ENCODE measurements at regions not wholly inside any gene's neighbourhood (a gene's known extent, or its start where the extent isn't known, plus 50 kb on each side); places are given as distances from the start of the nearest gene placed in this dataset.
"Not testable (repeated sequence)": the region's sequence is repeated elsewhere in the genome, so short reads cannot be mapped to it uniquely, and the experiment has no call there.

- Histone ChIP-seq H3K4me3 (ENCODE audit: low read length) (no peak overlapping the region), H3K27me3 (ENCODE audit: control insufficient read depth, insufficient read depth, low read length) (no peaks in the 10 kb centered on the region), H3K27ac (ENCODE audit: low read length) (no peak overlapping the region), H3K9me3 (ENCODE audit: control insufficient read depth, low read depth, low read length) (no peaks in the 10 kb centered on the region), H3K9ac (ENCODE audit: low read length) (no peak overlapping the region), H3K36me3 (ENCODE audit: control insufficient read depth, low read depth, low read length) (no peaks in the 10 kb centered on the region), H3K4me1 (ENCODE audit: control insufficient read depth, low read depth, low read length) (no peaks in the 10 kb centered on the region)
Measured at GRCh38 chr6:8820313-8820712, 385.0 kb upstream of the SLC35B3 start.

GRCh38 chr6:8819446-8819845, 384.1 kb upstream of the SLC35B3 start:
- no peaks in the 10 kb centered on the region for H3K36me3 ChIP-seq (ENCODE audit: control insufficient read depth, low read depth, low read length)
- no peak overlapping the region for H3K4me3 ChIP-seq (ENCODE audit: low read length)
- H3K27ac ChIP-seq (ENCODE audit: low read length): no peak overlapping the region
- H3K27me3 ChIP-seq (ENCODE audit: control insufficient read depth, insufficient read depth, low read length): no peaks in the 10 kb centered on the region
- H3K9ac ChIP-seq (ENCODE audit: low read length): no peak overlapping the region
- no peaks in the 10 kb centered on the region for H3K4me1 ChIP-seq (ENCODE audit: control insufficient read depth, low read depth, low read length)
- no peaks in the 10 kb centered on the region for H3K9me3 ChIP-seq (ENCODE audit: control insufficient read depth, low read depth, low read length)

- no peak overlapping the region for H3K27ac ChIP-seq (ENCODE audit: low read length)
Measured at GRCh38 chr6:8814440-8815000, 379.2 kb upstream of the SLC35B3 start.

GRCh38 chr6:8810325-8810724, 375.0 kb upstream of the SLC35B3 start:
- no peaks in the 10 kb centered on the region for H3K4me1 ChIP-seq (ENCODE audit: control insufficient read depth, low read depth, low read length)
- H3K9me3 ChIP-seq (ENCODE audit: control insufficient read depth, low read depth, low read length): no peaks in the 10 kb centered on the region
- H3K4me3 ChIP-seq (ENCODE audit: low read length): no peak overlapping the region
- H3K36me3 ChIP-seq (ENCODE audit: control insufficient read depth, low read depth, low read length): no peaks in the 10 kb centered on the region
- no peak overlapping the region for H3K27ac ChIP-seq (ENCODE audit: low read length)
- no peak overlapping the region for H3K9ac ChIP-seq (ENCODE audit: low read length)
- H3K27me3 ChIP-seq (ENCODE audit: control insufficient read depth, insufficient read depth, low read length): no peaks in the 10 kb centered on the region

More at GRCh38 chr6:8814440-8815000, 379.2 kb upstream of the SLC35B3 start:
- H3K9me3 ChIP-seq (ENCODE audit: control insufficient read depth, low read depth, low read length): no peaks in the 10 kb centered on the region
- H3K4me3 ChIP-seq (ENCODE audit: low read length): no peak overlapping the region
- H3K36me3 ChIP-seq (ENCODE audit: control insufficient read depth, low read depth, low read length): no peaks in the 10 kb centered on the region
- H3K27me3 ChIP-seq (ENCODE audit: control insufficient read depth, insufficient read depth, low read length): no peaks in the 10 kb centered on the region
- no peak overlapping the region for H3K9ac ChIP-seq (ENCODE audit: low read length)
- no peaks in the 10 kb centered on the region for H3K4me1 ChIP-seq (ENCODE audit: control insufficient read depth, low read depth, low read length)

GRCh38 chr6:8809662-8810061, 374.3 kb upstream of the SLC35B3 start:
- Histone ChIP-seq H3K4me3 (ENCODE audit: low read length) (no peak overlapping the region), H3K4me1 (ENCODE audit: control insufficient read depth, low read depth, low read length) (no peaks in the 10 kb centered on the region), H3K9ac (ENCODE audit: low read length) (no peak overlapping the region), H3K27me3 (ENCODE audit: control insufficient read depth, insufficient read depth, low read length) (no peaks in the 10 kb centered on the region), H3K9me3 (ENCODE audit: control insufficient read depth, low read depth, low read length) (no peaks in the 10 kb centered on the region), H3K27ac (ENCODE audit: low read length) (no peak overlapping the region), H3K36me3 (ENCODE audit: control insufficient read depth, low read depth, low read length) (no peaks in the 10 kb centered on the region)

GRCh38 chr6:8803181-8803760, 367.9 kb upstream of the SLC35B3 start:
- H3K4me3 ChIP-seq (ENCODE audit: low read length): no peak overlapping the region
- H3K27ac ChIP-seq (ENCODE audit: low read length): no peak overlapping the region
- no peaks in the 10 kb centered on the region for H3K36me3 ChIP-seq (ENCODE audit: control insufficient read depth, low read depth, low read length)
- H3K27me3 ChIP-seq (ENCODE audit: control insufficient read depth, insufficient read depth, low read length): no peaks in the 10 kb centered on the region
- no peaks in the 10 kb centered on the region for H3K4me1 ChIP-seq (ENCODE audit: control insufficient read depth, low read depth, low read length)
- H3K9me3 ChIP-seq (ENCODE audit: control insufficient read depth, low read depth, low read length): no peaks in the 10 kb centered on the region
- no peak overlapping the region for H3K9ac ChIP-seq (ENCODE audit: low read length)

- H3K27me3 ChIP-seq (ENCODE audit: control insufficient read depth, insufficient read depth, low read length); H3K36me3 ChIP-seq (ENCODE audit: control insufficient read depth, low read depth, low read length); H3K4me1 ChIP-seq (ENCODE audit: control insufficient read depth, low read depth, low read length); H3K9ac ChIP-seq (ENCODE audit: low read length); H3K9me3 ChIP-seq (ENCODE audit: control insufficient read depth, low read depth, low read length); H3K4me3 ChIP-seq (ENCODE audit: low read length); H3K27ac ChIP-seq (ENCODE audit: low read length): not testable (repeated sequence)
Measured at GRCh38 chr6:8802397-8802796, 367.1 kb upstream of the SLC35B3 start.

- no peaks in the 10 kb centered on the region for H3K9me3 ChIP-seq (ENCODE audit: control insufficient read depth, low read depth, low read length)
- no peaks in the 10 kb centered on the region for H3K27me3 ChIP-seq (ENCODE audit: control insufficient read depth, insufficient read depth, low read length)
- H3K27ac ChIP-seq (ENCODE audit: low read length): no peak overlapping the region
- no peaks in the 10 kb centered on the region for H3K36me3 ChIP-seq (ENCODE audit: control insufficient read depth, low read depth, low read length)
- no peak overlapping the region for H3K9ac ChIP-seq (ENCODE audit: low read length)
- H3K4me3 ChIP-seq (ENCODE audit: low read length): no peak overlapping the region
- no peaks in the 10 kb centered on the region for H3K4me1 ChIP-seq (ENCODE audit: control insufficient read depth, low read depth, low read length)
Measured at GRCh38 chr6:8794420-8794819, 359.1 kb upstream of the SLC35B3 start.

GRCh38 chr6:8789878-8790277, 354.5 kb upstream of the SLC35B3 start:
- Histone ChIP-seq H3K36me3 (ENCODE audit: control insufficient read depth, low read depth, low read length) (no peaks in the 10 kb centered on the region), H3K4me3 (ENCODE audit: low read length) (no peak overlapping the region), H3K9ac (ENCODE audit: low read length) (no peak overlapping the region), H3K27me3 (ENCODE audit: control insufficient read depth, insufficient read depth, low read length) (no peaks in the 10 kb centered on the region), H3K4me1 (ENCODE audit: control insufficient read depth, low read depth, low read length) (no peaks in the 10 kb centered on the region), H3K9me3 (ENCODE audit: control insufficient read depth, low read depth, low read length) (no peaks in the 10 kb centered on the region), H3K27ac (ENCODE audit: low read length) (no peak overlapping the region)

GRCh38 chr6:8785223-8785622, 349.9 kb upstream of the SLC35B3 start:
- H3K4me3 ChIP-seq (ENCODE audit: low read length): no peak overlapping the region
- no peak overlapping the region for H3K9ac ChIP-seq (ENCODE audit: low read length)
- no peaks in the 10 kb centered on the region for H3K36me3 ChIP-seq (ENCODE audit: control insufficient read depth, low read depth, low read length)
- H3K9me3 ChIP-seq (ENCODE audit: control insufficient read depth, low read depth, low read length): no peaks in the 10 kb centered on the region
- H3K27me3 ChIP-seq (ENCODE audit: control insufficient read depth, insufficient read depth, low read length): no peaks in the 10 kb centered on the region
- no peak overlapping the region for H3K27ac ChIP-seq (ENCODE audit: low read length)
- H3K4me1 ChIP-seq (ENCODE audit: control insufficient read depth, low read depth, low read length): no peaks in the 10 kb centered on the region

- no peaks in the 10 kb centered on the region for H3K36me3 ChIP-seq (ENCODE audit: control insufficient read depth, low read depth, low read length)
- no peaks in the 10 kb centered on the region for H3K9me3 ChIP-seq (ENCODE audit: control insufficient read depth, low read depth, low read length)
- H3K4me3 ChIP-seq (ENCODE audit: low read length): no peak overlapping the region
- H3K9ac ChIP-seq (ENCODE audit: low read length): no peak overlapping the region
- no peak overlapping the region for H3K27ac ChIP-seq (ENCODE audit: low read length)
- H3K4me1 ChIP-seq (ENCODE audit: control insufficient read depth, low read depth, low read length): no peaks in the 10 kb centered on the region
- no peaks in the 10 kb centered on the region for H3K27me3 ChIP-seq (ENCODE audit: control insufficient read depth, insufficient read depth, low read length)
Measured at GRCh38 chr6:8783191-8783590, 347.8 kb upstream of the SLC35B3 start.

- Histone ChIP-seq H3K27ac (ENCODE audit: low read length) (no peak overlapping the region), H3K27me3 (ENCODE audit: control insufficient read depth, insufficient read depth, low read length) (no peaks in the 10 kb centered on the region), H3K36me3 (ENCODE audit: control insufficient read depth, low read depth, low read length) (no peaks in the 10 kb centered on the region), H3K4me3 (ENCODE audit: low read length) (no peak overlapping the region), H3K4me1 (ENCODE audit: control insufficient read depth, low read depth, low read length) (no peaks in the 10 kb centered on the region), H3K9ac (ENCODE audit: low read length) (no peak overlapping the region), H3K9me3 (ENCODE audit: control insufficient read depth, low read depth, low read length) (no peaks in the 10 kb centered on the region)
Measured at GRCh38 chr6:8780653-8781052, 345.3 kb upstream of the SLC35B3 start.

Data from iPS-18a (cell line).